GM12878 (cell line): ENCODE measurements at regions not wholly inside any gene's neighbourhood (a gene's known extent, or its start where the extent isn't known, plus 50 kb on each side); places are given as distances from the start of the nearest gene placed in this dataset.

Experiments
- ATAC-seq: fragments of 200-7000 bp; cut with Tn5 transposase; 3 replicates; pipeline ENCODE4 v1.9.1; 2020; ENCODE audit warnings: mild to moderate bottlenecking, moderate library complexity
- BruUV-seq: library from RNA; stranded (reverse); fragments of 400-500 nt; replicated peaks from 2 replicates; lab custom pipeline; 2021; lab: Mats Ljungman, UMichigan
- CTCF ChIA-PET: fragments of 300-600 bp; sonication (Branson Sonifier 250); formaldehyde crosslinking; extraction: SDS; loops from one replicate; lab custom pipeline; 2021; ENCODE audit warnings: inconsistent platforms; lab: Yijun Ruan, JAX
- POLR2A ChIA-PET: fragments of 350-600 bp; formaldehyde crosslinking; extraction: SDS; loops from one replicate; lab custom pipeline; 2021; ENCODE audit warnings: inconsistent platforms; lab: Charles Lee
- RAD21 ChIA-PET: fragments of 300-600 bp; sonication (Branson Sonifier 250); formaldehyde crosslinking; loops from one replicate; lab custom pipeline; 2023; ENCODE audit warnings: antibody characterized with exemption; ENCODE audit not compliant: unreplicated experiment; lab: Charles Lee
- SMC1A ChIA-PET: fragments of 300-600 bp; sonication (Branson Sonifier 250); formaldehyde crosslinking; loops from one replicate; lab custom pipeline; 2023; ENCODE audit not compliant: unreplicated experiment, uncharacterized antibody; lab: Charles Lee
- DNase-seq: peaks from one replicate; pipeline ENCODE4 v3.0.0-alpha.2; 2011; ENCODE audit warnings: low read depth, low spot score
- FAIRE-seq: peaks from 3 replicates; lab custom pipeline; 2011; peaks lifted over from hg19 to GRCh38; lab: Jason Lieb, UNC
- H2AFZ ChIP-seq: 2 replicates; pipeline ENCODE4 v1.6.0; 2011; ENCODE audit warnings: low read depth, low read length, control low read depth; ENCODE audit not compliant: control insufficient read depth
- H3K27ac ChIP-seq: 2 replicates; pipeline ENCODE4 v1.5.1; 2011; ENCODE audit warnings: control low read depth; ENCODE audit not compliant: control insufficient read depth, insufficient read depth
- H3K27me3 ChIP-seq, 2 experiments: replicated peaks in 1 of 2; 2 replicates each; pipeline versions ENCODE4 v1.6.0 to v1.6.1; 2011; ENCODE audit warnings: low read length in 1 of 2; ENCODE audit not compliant: control insufficient read depth in 2 of 2, insufficient read depth in 2 of 2
- H3K36me3 ChIP-seq, 2 experiments: 2 replicates each; pipeline ENCODE4 v1.5.1; 2011; ENCODE audit warnings: low read length in 1 of 2; ENCODE audit not compliant: control insufficient read depth in 2 of 2, insufficient read depth in 2 of 2
- H3K4me1 ChIP-seq: 2 replicates; pipeline ENCODE4 v1.6.1; 2011; ENCODE audit warnings: mild to moderate bottlenecking, low read length, moderate library complexity, mixed read lengths; ENCODE audit not compliant: control insufficient read depth, insufficient read depth
- H3K4me2 ChIP-seq: 2 replicates; pipeline ENCODE4 v1.6.0; 2011; ENCODE audit warnings: control low read depth; ENCODE audit not compliant: control insufficient read depth, insufficient read depth
- H3K4me3 ChIP-seq: fragments of 200-600 bp; sonication (generic); 2 replicates; pipeline ENCODE4 v1.5.1; 2016
- H3K79me2 ChIP-seq: 2 replicates; pipeline ENCODE4 v1.6.0; 2011; ENCODE audit warnings: low read length; ENCODE audit not compliant: control insufficient read depth, insufficient read depth
- H3K9ac ChIP-seq: 2 replicates; pipeline ENCODE4 v1.8.0; 2011; ENCODE audit warnings: low read length, control low read depth, mixed read lengths; ENCODE audit not compliant: control insufficient read depth, insufficient read depth
- H3K9me3 ChIP-seq: replicated peaks from 3 replicates; pipeline ENCODE4 v1.5.1; 2011; ENCODE audit warnings: mild to moderate bottlenecking, low read length; ENCODE audit not compliant: control insufficient read depth, insufficient read depth
- H4K20me1 ChIP-seq: 2 replicates; pipeline ENCODE4 v1.6.0; 2011; ENCODE audit not compliant: control insufficient read depth, insufficient read depth
- BHLHE40 ChIP-seq, 2 experiments: fragments of 450-650 bp in 1 of 2; IDR thresholded peaks; 2 replicates each; pipeline ENCODE4 v1.6.1; 2011 to 2017; ENCODE audit warnings: low read depth in 2 of 2, borderline replicate concordance in 1 of 2, improper control_type of control experiment in 1 of 2, low read length in 1 of 2, mild to moderate bottlenecking in 1 of 2
- CBFB ChIP-seq: IDR thresholded peaks from 2 replicates; pipeline ENCODE4 v1.6.1; 2016; ENCODE audit warnings: antibody characterized with exemption, low read depth
- EED ChIP-seq: sonication (generic); IDR thresholded peaks from 2 replicates; pipeline ENCODE4 v1.6.1; 2016; ENCODE audit warnings: antibody characterized with exemption, low read depth
- KDM1A ChIP-seq: fragments of 200-600 bp; sonication (generic); IDR thresholded peaks from 2 replicates; pipeline ENCODE4 v1.6.1; 2016; ENCODE audit warnings: borderline replicate concordance
- MYC ChIP-seq: IDR thresholded peaks from 2 replicates; pipeline ENCODE4 v1.6.1; 2011; ENCODE audit warnings: mild to moderate bottlenecking, low read length, moderate library complexity, inconsistent platforms; ENCODE audit not compliant: insufficient read depth, insufficient replicate concordance, insufficient read length, severe bottlenecking
- NFYA ChIP-seq: IDR thresholded peaks from 2 replicates; pipeline ENCODE4 v1.6.1; 2011; ENCODE audit warnings: low read depth, mild to moderate bottlenecking, low read length, improper control_type of control experiment, borderline replicate concordance
- SMAD5 ChIP-seq: IDR thresholded peaks from 2 replicates; pipeline ENCODE4 v1.6.1; 2016; ENCODE audit warnings: antibody characterized with exemption, low read depth
- ZNF274 ChIP-seq: IDR thresholded peaks from one replicate; pipeline ENCODE4 v1.8.0; 2011; ENCODE audit not compliant: insufficient read length, insufficient read depth
- WGBS: methylation state at CpG from one replicate; pipeline ENCODE4 v1.1.6; 2016; ENCODE audit warnings: low lambda C conversion rate; ENCODE audit not compliant: insufficient replicate concordance, insufficient coverage; ENCODE audit errors: missing lambda C conversion rate; 5-methylcytosine and 5-hydroxymethylcytosine counted together
- in situ Hi-C: fragments of 300-500 bp; cut with MboI; formaldehyde crosslinking; loops from 9 replicates; pipeline ENCODE4 v1.14.3; 2018; ENCODE audit warnings: mixed read lengths
- intact Hi-C: fragments of 100-400 bp; cut with micrococcal nuclease; formaldehyde crosslinking; loops from one replicate; pipeline ENCODE4 v1.14.2; 2022; ENCODE audit not compliant: unreplicated experiment
- TF ChIP-seq, protein P1 (sequence below): fragments of 450-650 bp; IDR thresholded peaks from 2 replicates; pipeline ENCODE4 v1.6.1; 2016; ENCODE audit warnings: mild to moderate bottlenecking
- TF ChIP-seq, protein P2 (sequence below): IDR thresholded peaks from 2 replicates; pipeline ENCODE4 v1.6.1; 2011; ENCODE audit warnings: low read depth, low read length, improper control_type of control experiment, borderline replicate concordance
- TF ChIP-seq, protein P3 (sequence below): IDR thresholded peaks from 2 replicates; pipeline ENCODE4 v1.6.1; 2012; ENCODE audit warnings: low read depth, low read length, improper control_type of control experiment

DNA sequence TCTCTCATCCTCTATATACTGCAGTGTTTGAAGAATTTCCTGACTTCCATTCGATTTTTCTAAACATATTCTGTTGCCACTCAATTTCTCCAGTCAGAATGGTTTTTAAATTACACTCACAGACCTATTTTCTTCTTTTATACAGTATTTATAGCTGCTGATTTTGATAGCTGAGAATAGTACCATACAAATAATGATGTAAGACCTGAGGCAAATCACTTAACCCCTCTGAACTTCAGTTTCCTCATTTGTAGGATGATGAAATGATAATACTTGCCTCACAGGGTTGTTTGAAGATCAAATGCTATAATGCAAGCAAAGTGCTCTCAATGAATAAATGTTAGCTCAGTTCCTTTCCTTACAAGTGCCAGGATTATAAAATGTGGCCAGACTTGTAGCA is 241.8 kb downstream of the CPS1 start (continued):
- TF ChIP-seq, protein P1, sequence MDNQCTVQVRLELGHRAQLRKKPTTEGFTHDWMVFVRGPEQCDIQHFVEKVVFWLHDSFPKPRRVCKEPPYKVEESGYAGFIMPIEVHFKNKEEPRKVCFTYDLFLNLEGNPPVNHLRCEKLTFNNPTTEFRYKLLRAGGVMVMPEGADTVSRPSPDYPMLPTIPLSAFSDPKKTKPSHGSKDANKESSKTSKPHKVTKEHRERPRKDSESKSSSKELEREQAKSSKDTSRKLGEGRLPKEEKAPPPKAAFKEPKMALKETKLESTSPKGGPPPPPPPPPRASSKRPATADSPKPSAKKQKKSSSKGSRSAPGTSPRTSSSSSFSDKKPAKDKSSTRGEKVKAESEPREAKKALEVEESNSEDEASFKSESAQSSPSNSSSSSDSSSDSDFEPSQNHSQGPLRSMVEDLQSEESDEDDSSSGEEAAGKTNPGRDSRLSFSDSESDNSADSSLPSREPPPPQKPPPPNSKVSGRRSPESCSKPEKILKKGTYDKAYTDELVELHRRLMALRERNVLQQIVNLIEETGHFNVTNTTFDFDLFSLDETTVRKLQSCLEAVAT: no peak
- TF ChIP-seq KDM1A (no peak), SMAD5 (no peak), BHLHE40 (IDR thresholded peaks at IDR 0.05; ENCODE audit: borderline replicate concordance in 1 of 2, low read depth in 2 of 2, low read length in 1 of 2) (no peak)

DNA sequence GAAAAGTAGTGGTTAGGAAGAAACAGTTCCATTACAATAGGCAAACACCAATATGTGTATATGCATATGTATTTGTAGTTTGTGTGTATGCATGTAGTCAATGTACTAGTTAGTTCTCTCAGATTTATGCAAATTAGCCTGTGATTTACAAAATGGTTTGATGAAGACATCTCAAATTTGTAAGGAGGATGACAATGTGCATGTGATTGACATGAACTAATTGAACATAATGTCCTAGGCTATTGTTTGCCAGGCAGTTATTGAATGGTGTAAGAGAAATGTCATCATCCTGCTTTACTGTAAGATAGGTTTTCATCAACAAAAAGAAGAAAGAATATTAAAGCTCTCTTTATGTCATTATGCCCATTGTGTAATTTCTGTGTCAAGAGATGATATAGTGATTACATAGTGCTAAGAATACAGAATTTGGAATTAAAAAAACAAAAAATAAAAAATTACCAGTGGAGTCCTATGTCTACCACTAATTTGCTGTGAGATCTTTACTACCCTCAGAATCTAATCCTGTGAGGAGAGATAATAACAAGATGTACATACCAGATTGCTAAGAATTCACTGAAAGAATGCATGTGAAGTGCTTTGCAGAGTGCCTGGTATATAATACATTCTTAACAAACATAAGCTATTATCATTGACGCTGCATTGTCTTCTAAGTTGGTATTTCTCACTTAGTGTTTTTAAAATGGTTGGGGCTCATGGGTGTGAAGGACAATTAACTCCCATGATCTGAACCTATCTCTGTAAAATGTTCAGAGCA is 258.0 kb downstream of the CPS1 start:
- DNase-seq (no peak), FAIRE-seq (no peak), ATAC-seq (no peak)
- ChIA-PET CTCF (no interaction called here), RAD21 (no interaction called here), SMC1A (no interaction called here), POLR2A (no interaction called here)
- Histone ChIP-seq H3K27me3 (no peaks in the 10 kb centered on the region), H3K79me2 (no peaks in the 10 kb centered on the region), H3K4me2 (no peak overlapping the region), H3K9ac (no peak overlapping the region), H2AFZ (no peak overlapping the region), H3K4me3 (no peak overlapping the region), H4K20me1 (no peaks in the 10 kb centered on the region), H3K27ac (no peak overlapping the region), H3K9me3 (no peaks in the 10 kb centered on the region), H3K4me1 (no peaks in the 10 kb centered on the region), H3K36me3 (no peaks in the 10 kb centered on the region)
- no TSS peak for BruUV-seq
- TF ChIP-seq MYC (no peak), NFYA (no peak), ZNF274 (no peak), CBFB (no peak), EED (no peak)
- TF ChIP-seq, protein P2, sequence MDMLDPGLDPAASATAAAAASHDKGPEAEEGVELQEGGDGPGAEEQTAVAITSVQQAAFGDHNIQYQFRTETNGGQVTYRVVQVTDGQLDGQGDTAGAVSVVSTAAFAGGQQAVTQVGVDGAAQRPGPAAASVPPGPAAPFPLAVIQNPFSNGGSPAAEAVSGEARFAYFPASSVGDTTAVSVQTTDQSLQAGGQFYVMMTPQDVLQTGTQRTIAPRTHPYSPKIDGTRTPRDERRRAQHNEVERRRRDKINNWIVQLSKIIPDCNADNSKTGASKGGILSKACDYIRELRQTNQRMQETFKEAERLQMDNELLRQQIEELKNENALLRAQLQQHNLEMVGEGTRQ: no peak
- TF ChIP-seq, protein P3, sequence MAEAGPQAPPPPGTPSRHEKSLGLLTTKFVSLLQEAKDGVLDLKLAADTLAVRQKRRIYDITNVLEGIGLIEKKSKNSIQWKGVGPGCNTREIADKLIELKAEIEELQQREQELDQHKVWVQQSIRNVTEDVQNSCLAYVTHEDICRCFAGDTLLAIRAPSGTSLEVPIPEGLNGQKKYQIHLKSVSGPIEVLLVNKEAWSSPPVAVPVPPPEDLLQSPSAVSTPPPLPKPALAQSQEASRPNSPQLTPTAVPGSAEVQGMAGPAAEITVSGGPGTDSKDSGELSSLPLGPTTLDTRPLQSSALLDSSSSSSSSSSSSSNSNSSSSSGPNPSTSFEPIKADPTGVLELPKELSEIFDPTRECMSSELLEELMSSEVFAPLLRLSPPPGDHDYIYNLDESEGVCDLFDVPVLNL: no peak
- in situ Hi-C loops: no loop called here
- WGBS: 0% methylated on average over 1 of the region's 1 CpG
- intact Hi-C loops: no loop called here
